ENCODE measurements at regions not wholly inside any gene's neighbourhood (a gene's known extent, or its start where the extent isn't known, plus 50 kb on each side); places are given as distances from the start of the nearest gene placed in this dataset.
"Not testable (repeated sequence)": the region's sequence is repeated elsewhere in the genome, so short reads cannot be mapped to it uniquely, and the experiment has no call there.

DNA sequence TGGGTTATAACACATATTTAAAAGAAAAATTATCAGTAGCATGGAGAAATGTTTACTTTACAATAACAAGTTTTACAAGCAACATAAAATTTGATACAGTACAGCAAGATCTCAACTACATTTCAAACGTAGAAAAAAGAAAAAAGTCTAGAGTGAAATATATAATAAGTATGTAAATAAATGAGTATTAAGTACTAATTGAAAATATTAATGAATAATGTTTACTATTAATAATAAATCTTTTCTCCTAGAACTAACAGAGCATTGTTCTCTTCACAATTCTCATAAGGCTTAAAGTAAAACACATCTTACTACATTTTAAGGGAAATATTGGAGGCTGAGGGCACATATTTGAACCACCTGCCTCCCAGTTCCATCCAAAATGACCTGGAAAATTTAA lies 72.1 kb downstream of the TMEM212 start:
- DNase-seq, result no peak

DNA sequence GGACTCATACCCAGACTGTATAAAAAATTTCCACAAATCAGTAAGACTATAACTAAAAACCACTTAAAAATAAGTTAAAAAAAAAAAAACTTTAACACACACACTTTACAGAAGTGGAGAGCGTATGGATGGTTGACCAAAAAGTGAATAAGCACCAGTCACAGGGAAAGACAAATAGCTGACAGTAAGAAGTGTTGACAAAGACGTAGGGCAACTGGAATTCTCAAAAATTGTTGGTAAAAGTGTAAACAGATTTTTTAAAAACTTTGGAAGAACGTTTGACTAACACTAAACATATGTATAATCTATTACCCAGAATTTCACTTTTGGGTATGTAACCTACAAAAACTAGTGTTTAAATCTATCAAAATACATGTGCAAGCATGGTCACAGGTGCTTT lies 73.7 kb downstream of the TMEM212 start:
- DNase-seq, result no peak

GRCh38 chr3:171922629-171923028 lies 79.5 kb downstream of the TMEM212 start:
- not testable (repeated sequence) for DNase-seq

DNA sequence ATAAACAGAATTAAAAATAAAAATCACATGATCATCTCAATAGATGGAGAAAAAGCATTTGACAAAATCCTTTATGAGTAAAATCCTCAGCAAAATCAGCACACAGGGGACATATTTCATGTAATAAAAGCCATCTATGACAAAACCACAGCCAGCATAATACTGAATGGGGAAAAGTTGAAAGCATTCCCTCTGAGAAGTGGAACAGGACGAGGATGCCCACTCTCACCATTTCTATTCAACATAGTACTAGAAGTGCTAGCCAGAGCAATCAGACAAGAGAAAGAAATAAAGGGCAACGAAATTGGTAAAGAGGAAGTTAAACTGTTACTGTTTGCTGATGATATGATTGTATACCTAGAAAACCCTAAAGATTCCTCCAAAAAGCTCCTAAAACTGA lies 80.5 kb downstream of the TMEM212 start:
- not testable (repeated sequence) for DNase-seq

GRCh38 chr3:171924864-171925263 lies 81.7 kb downstream of the TMEM212 start:
- DNase-seq, result not testable (repeated sequence)

DNA sequence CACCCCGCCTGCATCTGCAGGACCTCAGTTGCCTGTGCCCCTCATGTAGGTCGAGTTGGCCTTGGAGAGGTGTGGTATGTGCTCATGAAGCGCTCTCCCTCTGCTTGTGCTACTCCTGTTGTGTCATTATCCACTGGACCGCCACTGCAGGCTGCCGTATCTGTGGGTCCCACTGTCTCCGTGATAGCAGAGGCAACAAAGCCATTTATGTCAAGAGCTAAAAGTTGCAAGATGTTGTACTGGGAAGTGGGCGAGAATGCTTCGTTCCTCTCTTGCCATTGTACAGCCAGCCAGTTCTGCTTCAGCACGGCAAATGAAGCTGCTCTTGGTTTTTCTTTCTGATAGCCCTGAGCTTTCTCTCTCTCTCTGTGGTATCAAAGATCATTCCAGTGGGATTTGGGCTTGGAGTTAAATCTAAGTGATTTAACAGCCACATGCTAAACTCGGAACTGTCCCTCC lies 89.0 kb downstream of the TMEM212 start:
- no peak for DNase-seq

- DNase-seq, result no peak
These were observed 90.3 kb downstream of the TMEM212 start for GRCh38 chr3:171933441-171933840.

DNA sequence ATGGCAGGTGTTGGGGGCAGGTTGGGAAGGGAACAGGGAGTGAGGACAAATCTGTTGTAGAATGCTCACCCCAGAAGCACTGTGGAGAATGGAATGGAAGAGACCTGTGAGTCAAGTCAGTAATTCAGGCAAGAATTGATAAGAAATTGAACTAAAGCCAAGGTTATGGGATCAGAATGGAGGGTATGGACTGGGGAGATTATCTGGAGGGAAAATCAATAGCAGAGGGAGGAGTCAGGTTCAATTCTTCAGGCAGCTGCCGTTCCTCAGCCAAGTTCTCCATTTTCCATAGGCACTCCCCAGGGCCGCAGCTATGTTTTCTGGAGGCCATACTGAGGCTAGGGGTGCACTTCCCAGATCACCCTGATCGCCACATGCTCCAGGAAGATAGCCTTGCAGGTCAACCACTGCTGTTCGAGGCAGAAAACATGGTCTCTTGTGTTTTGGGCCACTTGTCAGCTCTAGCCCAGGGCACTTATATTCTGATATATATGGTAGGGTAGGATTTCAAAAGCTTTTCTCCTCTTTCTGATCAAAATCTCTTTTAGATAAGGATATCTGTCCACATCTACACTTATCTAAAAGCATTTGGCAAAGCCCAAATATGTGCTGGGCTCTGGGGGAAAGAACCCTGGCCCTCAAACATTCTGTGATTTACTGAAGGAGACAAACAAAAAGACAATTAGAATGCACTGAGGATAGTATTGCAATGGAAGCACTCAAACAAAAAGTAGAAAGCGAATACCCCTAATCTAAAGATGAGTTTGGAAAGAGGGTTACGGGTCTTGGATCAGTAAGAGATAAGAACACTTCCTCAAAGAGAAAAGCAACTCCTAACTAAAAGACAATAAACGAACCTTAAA lies 92.3 kb downstream of the TMEM212 start:
- no peak for DNase-seq

GRCh38 chr3:171936191-171936841 lies 93.2 kb downstream of the TMEM212 start:
- DNase-seq, result no peak

- DNase-seq, result no peak
These were observed 96.4 kb downstream of the TMEM212 start for GRCh38 chr3:171939578-171939977.

DNA sequence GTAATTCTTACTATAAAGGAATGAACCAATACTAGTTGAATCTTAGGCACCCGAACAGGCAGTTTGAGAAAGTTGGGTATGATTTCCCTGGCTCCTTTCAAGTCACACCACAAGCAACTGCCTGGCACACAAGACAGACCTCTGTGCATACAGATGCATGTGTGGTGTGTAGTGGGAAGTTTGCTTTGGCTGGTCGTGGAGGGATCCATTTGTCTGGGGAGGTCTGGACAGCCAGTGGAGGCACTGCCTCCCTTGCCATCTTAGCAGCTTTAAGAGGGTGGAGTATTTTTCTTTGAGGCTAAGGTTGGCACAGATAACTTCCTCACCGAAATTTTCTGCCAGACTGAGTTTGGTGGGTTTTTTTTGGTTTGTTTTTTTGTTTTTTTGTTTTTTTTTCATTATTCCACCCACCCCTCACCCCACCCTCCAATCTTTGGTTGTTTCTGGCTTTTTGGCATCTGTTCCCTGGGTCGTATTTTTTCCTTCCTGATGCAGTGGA lies 97.1 kb downstream of the TMEM212 start:
- DNase-seq, result no peak

DNA sequence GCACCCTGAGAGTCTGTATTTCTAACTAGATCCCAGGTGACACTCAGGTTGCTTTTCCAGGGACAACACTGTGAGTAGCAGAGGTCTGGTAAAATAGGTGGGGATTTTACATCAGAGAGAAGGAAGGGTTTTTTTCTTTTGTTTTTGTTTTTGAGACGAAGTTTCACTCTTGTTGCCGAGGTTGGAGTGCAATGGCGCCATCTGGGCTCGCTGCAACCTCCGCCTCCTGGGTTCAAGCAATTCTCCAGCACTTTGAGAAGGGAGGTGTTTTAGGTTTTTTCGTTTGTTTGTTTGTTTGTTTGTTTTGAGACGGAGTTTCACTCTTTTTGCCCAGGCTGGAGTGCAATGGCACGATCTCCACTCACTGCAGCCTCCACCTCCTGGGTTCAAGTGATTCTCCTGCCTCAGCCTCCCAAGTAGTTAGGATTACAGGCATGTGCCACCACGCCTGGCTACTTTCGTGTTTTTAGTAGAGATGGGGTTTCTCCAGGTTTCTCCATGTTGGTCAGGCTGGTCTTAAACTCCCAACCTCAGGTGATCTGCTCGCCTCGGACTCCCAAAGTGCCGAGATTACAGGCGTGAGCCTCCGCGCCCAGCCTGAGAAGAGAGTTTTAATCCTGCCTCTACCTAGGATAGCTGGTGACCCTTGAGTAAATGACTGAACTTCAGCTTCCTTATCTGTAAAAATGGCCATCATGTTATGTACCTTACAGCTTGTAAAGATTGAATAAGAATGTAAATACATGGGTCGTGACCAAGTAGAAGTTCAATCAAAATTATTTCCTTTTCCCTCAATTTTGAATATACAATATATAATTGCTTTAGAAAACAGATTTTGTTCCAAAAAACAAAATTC lies 95.9 kb upstream of the FNDC3B start:
- no peak for DNase-seq

- no peak for DNase-seq
These were observed 95.0 kb upstream of the FNDC3B start for GRCh38 chr3:171944118-171945016.

- no peak for DNase-seq
These were observed 90.7 kb upstream of the FNDC3B start for GRCh38 chr3:171948674-171949073.

- no peak for DNase-seq
These were observed 89.8 kb upstream of the FNDC3B start for GRCh38 chr3:171949554-171949953.

GRCh38 chr3:171950373-171950772 lies 89.0 kb upstream of the FNDC3B start:
- no peak for DNase-seq

GRCh38 chr3:171951597-171951996 lies 87.8 kb upstream of the FNDC3B start:
- no peak for DNase-seq

- DNase-seq, result no peak
These were observed 85.9 kb upstream of the FNDC3B start for GRCh38 chr3:171953301-171954022.

DNA sequence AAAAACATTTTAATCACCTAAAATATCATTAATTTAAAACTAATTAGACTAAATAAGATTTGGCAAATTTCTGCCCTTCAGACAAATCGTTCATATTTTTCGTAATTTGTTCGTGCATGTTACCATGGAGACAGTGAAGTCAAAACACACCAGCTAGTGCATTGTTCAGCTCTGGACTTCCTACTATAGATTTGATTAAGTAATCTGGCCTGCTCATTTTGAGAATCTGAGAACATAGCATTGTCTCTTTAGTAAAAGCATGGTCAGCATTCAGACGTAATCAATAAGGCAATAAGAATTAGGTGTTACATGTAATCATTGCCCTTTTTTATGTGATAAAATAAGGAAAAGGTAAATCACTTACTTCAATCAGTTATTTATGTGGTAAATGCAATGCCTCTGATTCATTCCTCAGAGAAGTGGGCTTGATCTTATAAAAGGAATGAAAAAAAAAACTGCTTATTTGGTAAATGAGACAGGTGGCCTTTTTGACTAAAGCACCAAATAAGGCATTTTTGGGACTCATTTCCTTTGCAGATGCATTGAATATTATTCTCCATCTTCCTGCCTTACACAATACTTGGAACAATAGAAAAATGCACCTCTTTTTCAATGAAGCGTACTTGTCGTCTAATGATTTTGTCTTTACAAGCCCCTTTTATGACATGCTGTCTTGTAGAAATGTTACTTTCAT lies 84.5 kb upstream of the FNDC3B start:
- no peak for DNase-seq

GRCh38 chr3:171955598-171955997 lies 83.8 kb upstream of the FNDC3B start:
- no peak for DNase-seq
